Thyroid gland (tissue), 4 donors: ENCODE measurements at regions not wholly inside any gene's neighbourhood (a gene's known extent, or its start where the extent isn't known, plus 50 kb on each side); places are given as distances from the start of the nearest gene placed in this dataset.

Experiments used
- DNase-seq, 2 donors: peaks; one replicate each; pipeline ENCODE4 v3.0.0-alpha.2; 2019
- H3K27ac ChIP-seq, 3 donors: fragments of 200-600 bp; sonication (generic); 1 replicate in 2 of 3; 2 replicates in 1 of 3; pipeline ENCODE4 v1.5.1; 2016 to 2019; ENCODE audit warnings: mild to moderate bottlenecking in 1 of 3, moderate library complexity in 1 of 3
- H3K27me3 ChIP-seq: fragments of 200-600 bp; sonication (generic); one replicate; pipeline ENCODE4 v1.5.1; 2019
- H3K36me3 ChIP-seq, 2 donors: fragments of 200-600 bp; sonication (generic); one replicate each; pipeline ENCODE4 v1.5.1; 2016 to 2019
- H3K4me1 ChIP-seq, 2 donors: fragments of 200-600 bp; sonication (generic); one replicate each; pipeline ENCODE4 v1.5.1; 2017 to 2019
- H3K4me3 ChIP-seq, 3 donors: fragments of 200-600 bp; sonication (generic); replicated peaks in 1 of 3; 1 replicate in 2 of 3; 2 replicates in 1 of 3; pipeline ENCODE4 v1.5.1; 2016; ENCODE audit warnings: mild to moderate bottlenecking in 1 of 3
- H3K9me3 ChIP-seq: fragments of 200-600 bp; sonication (generic); one replicate; pipeline ENCODE4 v1.5.1; 2017
- POLR2A ChIP-seq, 2 donors: fragments of 450-650 bp; IDR thresholded peaks; one replicate each; pipeline ENCODE4 v1.6.1; 2017; ENCODE audit warnings: antibody characterized with exemption in 2 of 2, mild to moderate bottlenecking in 2 of 2, moderate library complexity in 1 of 2
- WGBS, 2 donors: methylation state at CpG; one replicate each; pipeline ENCODE4 v1.1.5; 2017; 5-methylcytosine and 5-hydroxymethylcytosine counted together
- intact Hi-C: fragments of 100-400 bp; cut with DNase I; formaldehyde crosslinking; loops from one replicate; pipeline ENCODE4 v1.15.1; 2023
- TF ChIP-seq, protein P1 (sequence below), 6 experiments: fragments of 200-600 bp in 3 of 6; fragments of 450-650 bp in 3 of 6; sonication (generic) in 3 of 6; IDR thresholded peaks; one replicate each; pipeline ENCODE4 v1.5.1; 2016 to 2019; ENCODE audit warnings: antibody characterized with exemption in 6 of 6, mild to moderate bottlenecking in 2 of 6, inconsistent platforms in 1 of 6, moderate library complexity in 1 of 6

DNA sequence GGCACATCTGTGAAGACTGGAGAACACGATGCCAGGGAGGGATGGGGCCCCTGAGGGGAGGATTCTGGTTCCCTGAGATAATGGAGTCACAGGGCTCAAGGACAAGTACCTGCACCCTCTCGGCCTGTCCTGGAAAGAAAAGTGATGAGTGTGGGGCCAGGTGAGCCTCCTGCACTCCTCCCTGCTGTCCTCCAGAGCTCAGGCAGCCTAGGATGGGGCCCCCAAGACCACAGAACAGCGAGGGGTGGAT, 101.3 kb upstream of the TNRC6C start:
- Histone ChIP-seq H3K36me3 (no peaks in the 10 kb centered on the region), H3K4me3 (no peak overlapping the region), H3K27ac (no peak overlapping the region), H3K27me3 (no peaks in the 10 kb centered on the region), H3K4me1 (no peaks in the 10 kb centered on the region), H3K9me3 (no peaks in the 10 kb centered on the region)
- intact Hi-C loops, result no loop called here
- no peak for TF ChIP-seq POLR2A (IDR thresholded peaks at IDR 0.05)
- TF ChIP-seq, protein P1, sequence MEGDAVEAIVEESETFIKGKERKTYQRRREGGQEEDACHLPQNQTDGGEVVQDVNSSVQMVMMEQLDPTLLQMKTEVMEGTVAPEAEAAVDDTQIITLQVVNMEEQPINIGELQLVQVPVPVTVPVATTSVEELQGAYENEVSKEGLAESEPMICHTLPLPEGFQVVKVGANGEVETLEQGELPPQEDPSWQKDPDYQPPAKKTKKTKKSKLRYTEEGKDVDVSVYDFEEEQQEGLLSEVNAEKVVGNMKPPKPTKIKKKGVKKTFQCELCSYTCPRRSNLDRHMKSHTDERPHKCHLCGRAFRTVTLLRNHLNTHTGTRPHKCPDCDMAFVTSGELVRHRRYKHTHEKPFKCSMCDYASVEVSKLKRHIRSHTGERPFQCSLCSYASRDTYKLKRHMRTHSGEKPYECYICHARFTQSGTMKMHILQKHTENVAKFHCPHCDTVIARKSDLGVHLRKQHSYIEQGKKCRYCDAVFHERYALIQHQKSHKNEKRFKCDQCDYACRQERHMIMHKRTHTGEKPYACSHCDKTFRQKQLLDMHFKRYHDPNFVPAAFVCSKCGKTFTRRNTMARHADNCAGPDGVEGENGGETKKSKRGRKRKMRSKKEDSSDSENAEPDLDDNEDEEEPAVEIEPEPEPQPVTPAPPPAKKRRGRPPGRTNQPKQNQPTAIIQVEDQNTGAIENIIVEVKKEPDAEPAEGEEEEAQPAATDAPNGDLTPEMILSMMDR (IDR thresholded peaks at IDR 0.05), result no peak
- WGBS, 2 donors, result 90 to 93% methylated on average over 3 of the region's 3 CpGs
- DNase-seq, result no peak

DNA sequence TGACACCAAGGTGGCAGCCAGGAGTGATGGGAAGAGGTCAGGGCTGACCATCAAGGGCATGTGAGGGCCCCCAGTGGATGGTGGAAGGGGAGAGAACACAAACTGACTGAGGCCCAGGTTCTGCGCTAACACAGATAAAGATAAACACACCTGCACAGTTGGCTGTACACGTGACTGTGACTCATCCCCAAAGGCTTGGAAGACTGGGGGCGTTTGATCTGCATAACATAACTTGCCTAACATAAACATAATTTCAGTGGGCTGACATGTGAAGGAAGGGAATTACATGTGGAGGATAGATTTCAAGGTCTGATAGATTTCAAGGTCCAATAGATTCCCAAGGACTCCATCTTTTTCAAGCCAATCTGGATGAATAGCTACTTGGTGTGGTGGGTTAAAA, 100.9 kb upstream of the TNRC6C start:
- intact Hi-C loops, result no loop called here

DNA sequence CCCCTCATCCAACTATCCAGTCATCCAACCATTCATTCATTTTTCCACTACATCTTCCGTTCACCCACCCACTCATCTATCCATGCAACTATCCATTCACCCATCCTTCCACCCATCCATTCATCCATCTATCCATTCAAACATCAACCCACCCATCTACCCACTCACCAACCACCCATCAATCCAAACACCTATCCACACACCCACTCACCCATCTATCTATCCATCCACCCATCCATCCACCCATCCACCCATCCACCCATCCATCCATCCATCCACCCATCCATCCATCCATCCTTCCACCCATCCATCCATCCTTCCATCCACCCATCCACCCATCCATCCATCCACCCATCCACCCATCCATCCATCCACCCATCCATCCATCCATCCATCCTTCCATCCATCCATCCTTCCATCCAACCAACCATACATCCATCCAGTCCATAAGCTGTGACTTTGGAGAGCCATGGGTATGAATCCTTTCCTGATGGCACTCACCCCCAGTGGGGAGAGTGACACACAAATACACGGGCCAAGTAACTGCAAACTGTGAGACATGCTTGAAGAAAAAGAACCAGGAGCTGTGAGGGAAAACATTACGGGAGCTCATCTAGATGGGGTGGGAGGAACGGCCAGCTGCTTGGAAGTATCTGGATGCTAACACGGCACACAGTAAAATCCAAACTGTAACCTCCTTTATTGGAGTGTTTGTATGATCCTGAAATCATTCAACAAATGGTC, 100.0 kb upstream of the TNRC6C start:
- H3K4me3 ChIP-seq, result no peak overlapping the region
- H3K27ac ChIP-seq, result no peak overlapping the region
- 76 to 86% methylated on average over 5 of the region's 5 CpGs for WGBS, 2 donors
- DNase-seq, result no peak
- H3K4me1 ChIP-seq, result no peaks in the 10 kb centered on the region
- TF ChIP-seq, protein P1 (IDR thresholded peaks at IDR 0.05), result no peak
- TF ChIP-seq POLR2A (IDR thresholded peaks at IDR 0.05), result no peak
- no peaks in the 10 kb centered on the region for H3K9me3 ChIP-seq
- intact Hi-C loops, result no loop called here
- no peaks in the 10 kb centered on the region for H3K27me3 ChIP-seq
- H3K36me3 ChIP-seq, result no peaks in the 10 kb centered on the region

More for the DNA sequence above, 100.9 kb upstream of the TNRC6C start:
- WGBS, 2 donors, result 96 to 97% methylated on average over 3 of the region's 3 CpGs
- H3K27ac ChIP-seq, result no peak overlapping the region
- no peaks in the 10 kb centered on the region for H3K9me3 ChIP-seq
- no peak for DNase-seq
- H3K36me3 ChIP-seq, result no peaks in the 10 kb centered on the region
- no peak overlapping the region for H3K4me3 ChIP-seq
- no peaks in the 10 kb centered on the region for H3K27me3 ChIP-seq
- TF ChIP-seq, protein P1 (IDR thresholded peaks at IDR 0.05), result no peak
- TF ChIP-seq POLR2A (IDR thresholded peaks at IDR 0.05), result no peak
- H3K4me1 ChIP-seq, result no peaks in the 10 kb centered on the region

DNA sequence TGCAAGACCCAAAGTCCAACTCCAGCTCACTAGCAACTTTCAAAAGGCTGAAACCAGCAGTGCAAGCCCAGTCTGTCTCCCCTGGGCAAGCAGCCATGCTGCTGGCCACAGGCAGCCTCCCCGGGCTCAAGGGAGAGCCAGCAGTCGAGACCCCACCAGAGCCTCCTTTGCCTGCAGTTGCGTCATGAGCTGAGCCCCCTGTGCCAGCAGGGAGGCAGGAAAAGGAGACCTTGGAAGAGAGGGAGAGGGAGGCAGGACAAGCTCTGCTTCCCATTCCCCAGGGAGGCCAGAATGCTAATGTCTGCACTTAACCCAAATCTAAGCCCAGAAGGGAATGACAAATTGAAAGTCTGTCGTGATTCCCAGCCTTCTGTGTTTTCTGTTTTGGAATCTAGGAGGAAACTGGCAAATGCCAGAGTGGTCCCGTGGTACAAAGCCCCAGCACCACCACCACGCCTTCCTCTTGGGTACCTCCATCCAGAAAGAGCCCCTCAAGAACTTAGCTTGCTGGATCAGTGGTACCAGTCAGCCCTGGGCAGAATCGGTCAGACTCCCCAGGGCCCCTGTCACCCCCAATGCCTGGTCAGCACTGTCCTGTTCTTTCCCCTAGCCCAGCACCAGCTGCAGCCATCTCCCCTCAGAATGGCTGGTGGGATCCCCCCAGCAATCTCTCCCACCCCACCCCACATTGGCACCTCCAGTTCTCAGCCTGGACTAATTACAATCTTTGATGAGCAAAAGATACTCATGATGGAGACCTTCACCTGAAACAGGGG, 99.3 kb upstream of the TNRC6C start:
- TF ChIP-seq POLR2A (IDR thresholded peaks at IDR 0.05), result no peak
- TF ChIP-seq, protein P1 (IDR thresholded peaks at IDR 0.05), result no peak
- intact Hi-C loops, result no loop called here
- no peaks in the 10 kb centered on the region for H3K36me3 ChIP-seq
- 76% methylated on average over 4 to 6 of the region's 7 CpGs for WGBS, 2 donors
- H3K27me3 ChIP-seq, result no peaks in the 10 kb centered on the region
- H3K27ac ChIP-seq, result no peak overlapping the region
- no peak for DNase-seq
- H3K4me1 ChIP-seq, result no peaks in the 10 kb centered on the region
- H3K9me3 ChIP-seq, result no peaks in the 10 kb centered on the region
- no peak overlapping the region for H3K4me3 ChIP-seq

DNA sequence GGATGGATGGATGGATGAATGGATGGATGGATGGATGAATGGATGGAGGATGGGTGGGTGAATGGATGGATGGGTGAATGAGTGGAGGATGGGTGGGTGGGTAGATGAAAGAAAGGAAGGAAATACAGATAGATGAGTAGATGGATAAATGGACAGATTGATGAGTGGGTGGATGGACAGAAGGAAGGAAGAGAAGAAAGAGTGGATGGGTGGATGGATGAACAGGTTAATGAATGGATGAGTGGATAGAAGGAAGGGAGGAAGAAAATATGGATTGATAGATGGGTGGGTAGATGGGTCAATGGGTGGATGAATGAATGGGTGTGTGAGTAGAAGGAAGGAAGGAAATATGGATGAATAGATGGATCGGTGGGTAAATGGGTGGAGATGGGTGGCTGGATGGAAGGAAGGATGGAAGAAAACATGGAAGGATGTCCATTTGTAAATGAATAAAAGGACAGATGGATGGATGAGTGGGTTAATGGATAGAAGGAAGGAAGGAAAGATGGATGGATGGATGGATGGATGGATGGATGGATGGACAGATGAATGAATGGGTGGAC, 97.3 kb upstream of the TNRC6C start:
- H3K27me3 ChIP-seq, result no peaks in the 10 kb centered on the region
- no peak overlapping the region for H3K4me3 ChIP-seq
- 85 to 89% methylated on average over 1 of the region's 1 CpG for WGBS, 2 donors
- peaks cover 7 to 15% of the 10 kb centered on the region in 2 donors for H3K4me1 ChIP-seq
- no peaks in the 10 kb centered on the region for H3K9me3 ChIP-seq
- H3K27ac ChIP-seq, result no peak overlapping the region
- TF ChIP-seq, protein P1 (IDR thresholded peaks at IDR 0.05), result no peak
- no peak for TF ChIP-seq POLR2A (IDR thresholded peaks at IDR 0.05)
- intact Hi-C loops, result no loop called here
- no peaks in the 10 kb centered on the region for H3K36me3 ChIP-seq
- DNase-seq, result no peak
